Fibroblast of skin of left quadriceps (primary cell): ENCODE measurements at regions not wholly inside any gene's neighbourhood (a gene's known extent, or its start where the extent isn't known, plus 50 kb on each side); places are given as distances from the start of the nearest gene placed in this dataset.

ENCODE experiments used
- DNase-seq, 2 experiments: peaks; one replicate each; pipeline ENCODE4 v3.0.0-alpha.2; 2013; ENCODE audit warnings: low read depth in 2 of 2

DNA sequence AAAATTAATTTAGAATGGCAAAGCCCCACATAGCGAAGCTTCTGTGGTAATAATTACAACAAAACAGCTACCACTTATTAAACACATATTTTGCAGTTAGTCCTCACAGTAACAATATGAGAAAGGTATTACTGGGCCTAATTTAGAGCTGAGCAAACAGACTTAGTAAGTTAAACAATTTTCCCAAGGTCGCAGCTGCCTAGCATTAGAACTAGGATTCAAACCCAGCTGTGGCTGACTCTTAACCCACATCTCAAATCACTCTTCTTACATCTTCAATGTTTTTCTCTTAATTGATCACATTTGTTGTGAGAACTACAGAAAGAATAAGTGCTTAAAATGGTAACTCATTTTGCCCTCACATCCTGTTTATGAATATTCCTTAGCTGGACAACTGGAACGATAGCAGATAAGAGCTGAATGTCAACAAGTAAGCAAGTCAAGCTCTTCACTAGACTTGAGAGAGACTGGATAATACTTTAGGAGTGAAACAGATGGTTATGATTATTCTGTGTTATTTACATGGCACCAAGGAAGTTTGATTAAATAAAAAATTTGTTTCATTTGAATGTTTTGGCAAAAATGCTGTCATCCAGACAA, 59.4 kb upstream of the TMEM17 start:
- no peak for DNase-seq

DNA sequence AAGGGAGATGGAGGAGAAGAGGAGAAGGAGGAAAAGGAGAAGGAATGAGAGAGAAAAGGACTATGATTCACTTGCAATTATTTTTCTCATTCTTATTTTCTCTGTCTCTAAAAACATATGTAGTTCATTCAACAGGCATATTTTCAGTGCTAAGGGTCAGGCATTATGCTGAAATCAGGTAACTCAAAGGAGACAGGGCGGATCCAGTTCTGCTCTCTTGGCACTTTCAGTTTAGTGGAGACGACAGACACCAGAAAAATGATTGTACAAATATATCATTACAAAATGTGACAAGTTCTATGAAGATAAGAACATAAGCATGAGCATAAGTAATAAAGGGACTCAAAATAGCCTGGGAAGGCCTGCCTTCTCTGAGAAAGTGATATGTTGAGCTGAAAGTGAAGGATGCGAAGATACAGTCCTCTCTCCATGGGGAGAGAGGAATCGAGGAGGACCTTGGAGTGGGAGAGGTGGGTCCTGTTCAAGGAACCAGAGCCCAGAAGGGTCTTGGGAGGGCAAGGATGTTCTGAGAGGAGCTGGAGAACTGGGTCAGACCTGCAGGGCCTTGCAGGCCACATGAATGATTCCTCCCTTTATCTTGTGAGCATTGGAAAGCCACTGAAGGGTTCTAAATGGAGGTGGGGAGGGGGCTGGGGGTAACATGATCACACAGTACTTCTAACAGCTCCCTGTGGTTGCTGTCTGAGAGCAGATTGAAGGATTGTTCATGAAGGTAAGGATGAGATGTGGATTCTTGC, 58.6 kb upstream of the TMEM17 start:
- no peak for DNase-seq

DNA sequence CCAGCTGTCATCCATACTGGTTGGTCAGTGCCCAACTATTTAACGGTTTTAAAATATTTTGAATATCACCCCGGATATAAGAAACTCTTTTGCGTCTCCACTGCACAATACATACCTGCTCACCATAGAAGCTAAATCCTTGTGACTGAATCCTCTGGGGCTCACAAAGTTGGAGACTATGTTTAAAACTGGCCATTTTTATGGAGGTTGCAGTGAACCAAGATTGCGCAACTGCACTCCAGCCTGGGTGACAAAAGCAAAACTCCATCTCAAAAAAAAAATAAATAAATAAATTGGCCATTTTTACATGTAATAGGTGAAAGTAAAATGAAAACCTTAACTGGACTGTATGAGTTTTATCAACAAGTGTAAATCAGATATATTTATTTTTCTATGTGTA, 55.6 kb upstream of the TMEM17 start:
- DNase-seq: no peak

DNA sequence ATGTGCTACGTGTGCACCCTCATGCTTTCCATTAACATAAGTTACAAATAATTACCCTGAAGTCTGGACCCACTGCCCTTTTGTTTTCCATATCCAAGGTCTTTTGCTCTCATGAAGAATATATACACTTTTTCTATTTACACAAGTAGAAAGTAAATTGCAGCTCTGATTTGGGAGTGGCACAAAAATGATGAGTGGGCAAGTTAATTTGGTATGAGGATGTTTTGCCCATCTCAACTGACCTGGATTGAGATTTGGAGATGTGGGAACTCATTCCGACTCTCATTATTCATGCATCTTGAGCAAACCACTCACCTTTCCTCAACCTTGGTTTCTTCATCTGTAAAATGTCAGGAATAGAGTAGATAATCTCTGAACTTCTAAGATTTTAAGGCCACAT, 53.6 kb upstream of the TMEM17 start:
- no peak for DNase-seq

DNA sequence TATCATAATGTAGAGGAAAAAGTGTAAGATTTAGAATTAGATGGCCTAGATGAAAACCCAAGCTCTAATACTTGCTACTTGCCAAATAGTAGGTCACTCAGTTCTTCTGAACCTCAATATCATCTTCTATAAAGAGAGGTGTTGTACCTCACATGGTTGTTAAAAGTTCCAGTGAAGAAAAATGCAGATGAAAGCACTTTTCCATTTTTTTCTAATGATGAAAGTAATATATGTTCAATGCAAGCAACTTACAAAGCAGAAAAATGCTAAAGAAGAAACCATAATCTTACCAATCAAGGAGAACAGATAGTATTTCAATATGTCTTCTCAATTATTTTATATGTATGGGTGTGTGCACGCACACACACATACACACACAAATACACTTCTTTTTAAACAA, 52.7 kb upstream of the TMEM17 start:
- no peak for DNase-seq

DNA sequence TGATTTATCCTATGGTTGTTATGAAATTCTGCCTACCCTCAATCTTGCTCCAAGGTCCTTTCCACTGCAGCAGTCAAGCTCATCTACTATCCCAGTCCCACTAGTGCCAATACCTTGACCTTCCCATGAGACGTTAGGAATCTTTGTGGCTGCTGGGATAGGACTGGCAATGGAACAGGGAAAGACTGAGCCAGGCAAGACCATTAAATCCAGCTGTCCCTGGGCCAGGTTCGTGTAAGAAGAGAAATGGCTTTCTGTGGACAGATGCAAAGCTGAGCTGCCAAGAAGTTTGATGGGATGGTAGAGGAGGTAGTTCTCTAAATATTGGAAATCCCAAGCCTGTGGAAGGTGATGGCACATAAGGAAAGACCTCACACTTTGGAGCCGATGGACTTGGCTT, 50.1 kb upstream of the TMEM17 start:
- DNase-seq: no peak
